DMS 273 (cell line): ENCODE measurements at regions not wholly inside any gene's neighbourhood (a gene's known extent, or its start where the extent isn't known, plus 50 kb on each side); places are given as distances from the start of the nearest gene placed in this dataset.

Experiments
- DNase-seq: peaks from one replicate; lab custom pipeline; 2025; ENCODE audit not compliant: unreplicated experiment; lab: John Stamatoyannopoulos, UW

- no peak for DNase-seq
Observed at GRCh38 chr13:76131551-76131950, 495.4 kb downstream of the LMO7 start.

- no peak for DNase-seq
Observed at GRCh38 chr13:76129305-76130000, 493.3 kb downstream of the LMO7 start.

- DNase-seq, result no peak
Observed at GRCh38 chr13:76127922-76128321, 491.8 kb downstream of the LMO7 start.

GRCh38 chr13:76123548-76123947 lies 487.4 kb downstream of the LMO7 start:
- no peak for DNase-seq

GRCh38 chr13:76116751-76117360 lies 480.7 kb downstream of the LMO7 start:
- DNase-seq, result no peak

GRCh38 chr13:76106763-76107162 lies 470.6 kb downstream of the LMO7 start:
- no peak for DNase-seq

- no peak for DNase-seq
Observed at GRCh38 chr13:76094645-76095044, 458.5 kb downstream of the LMO7 start.

GRCh38 chr13:76091076-76091475 lies 454.9 kb downstream of the LMO7 start:
- DNase-seq, result no peak

GRCh38 chr13:76086729-76087128 lies 450.6 kb downstream of the LMO7 start:
- peak; percentile 3 for DNase-seq

GRCh38 chr13:76067850-76068249 lies 431.7 kb downstream of the LMO7 start:
- no peak for DNase-seq

GRCh38 chr13:76053181-76053580 lies 417.1 kb downstream of the LMO7 start:
- no peak for DNase-seq

GRCh38 chr13:76049376-76049746 lies 413.2 kb downstream of the LMO7 start:
- no peak for DNase-seq

- no peak for DNase-seq
Observed at GRCh38 chr13:76048675-76049375, 412.7 kb downstream of the LMO7 start.

- DNase-seq, result no peak
Observed at GRCh38 chr13:76048131-76048530, 412.0 kb downstream of the LMO7 start.

- DNase-seq, result no peak
Observed at GRCh38 chr13:76043874-76044273, 407.7 kb downstream of the LMO7 start.

GRCh38 chr13:76038920-76039716 lies 403.0 kb downstream of the LMO7 start:
- no peak for DNase-seq

- DNase-seq, result no peak
Observed at GRCh38 chr13:76036176-76036575, 400.0 kb downstream of the LMO7 start.

- no peak for DNase-seq
Observed at GRCh38 chr13:76035711-76036110, 399.6 kb downstream of the LMO7 start.

GRCh38 chr13:76029706-76030105 lies 393.6 kb downstream of the LMO7 start:
- DNase-seq, result no peak

- no peak for DNase-seq
Observed at GRCh38 chr13:76029088-76029487, 393.0 kb downstream of the LMO7 start.

- no peak for DNase-seq
Observed at GRCh38 chr13:76027131-76027530, 391.0 kb downstream of the LMO7 start.

- DNase-seq, result no peak
Observed at GRCh38 chr13:76025392-76025791, 389.3 kb downstream of the LMO7 start.
